Right atrium auricular region (tissue), 2 donors: ENCODE measurements at regions not wholly inside any gene's neighbourhood (a gene's known extent, or its start where the extent isn't known, plus 50 kb on each side); places are given as distances from the start of the nearest gene placed in this dataset.

Experiments used
- DNase-seq: peaks from one replicate; pipeline ENCODE4 v3.0.0-alpha.2; 2019; ENCODE audit warnings: low spot score
- H3K27ac ChIP-seq, 2 donors: fragments of 200-600 bp; sonication (generic); 1 replicate in 1 of 2; 2 replicates in 1 of 2; pipeline ENCODE4 v1.5.1; 2016 to 2019
- H3K27me3 ChIP-seq, 2 donors: fragments of 200-600 bp; sonication (generic); one replicate each; pipeline versions ENCODE4 v1.5.1 to v1.6.0; 2017 to 2019
- H3K36me3 ChIP-seq: fragments of 200-600 bp; sonication (generic); one replicate; pipeline ENCODE4 v1.5.1; 2016
- H3K4me1 ChIP-seq, 2 donors: fragments of 200-600 bp; sonication (generic); one replicate each; pipeline versions ENCODE4 v1.5.1 to v1.6.0; 2017 to 2019
- H3K4me3 ChIP-seq, 2 donors: fragments of 200-600 bp; sonication (generic); 1 replicate in 1 of 2; 2 replicates in 1 of 2; pipeline ENCODE4 v1.5.1; 2017 to 2019; ENCODE audit warnings: mild to moderate bottlenecking in 1 of 2, moderate library complexity in 1 of 2
- H3K9me3 ChIP-seq, 2 donors: fragments of 200-600 bp; sonication (generic); one replicate each; pipeline ENCODE4 v1.5.1; 2019
- CTCF ChIP-seq, 2 donors: fragments of 200-600 bp; sonication (generic); IDR thresholded peaks; one replicate each; pipeline ENCODE4 v1.5.1; 2019; ENCODE audit warnings: antibody characterized with exemption in 2 of 2

GRCh38 chr3:193793123-193793522, 200.1 kb downstream of the OPA1 start:
- H3K27ac ChIP-seq, result no peak overlapping the region
- no peaks in the 10 kb centered on the region for H3K36me3 ChIP-seq
- peaks cover 0 to 9% of the 10 kb centered on the region in 2 donors for H3K4me1 ChIP-seq
- H3K4me3 ChIP-seq, result no peak overlapping the region
- H3K9me3 ChIP-seq, result no peaks in the 10 kb centered on the region
- DNase-seq, result no peak
- no peak for TF ChIP-seq CTCF (IDR thresholded peaks at IDR 0.05)
- no peaks in the 10 kb centered on the region for H3K27me3 ChIP-seq

GRCh38 chr3:193794002-193794881, 201.2 kb downstream of the OPA1 start:
- Histone ChIP-seq H3K36me3 (no peaks in the 10 kb centered on the region), H3K4me1 (no peaks in the 10 kb centered on the region)
- DNase-seq, result no peak

GRCh38 chr3:193795062-193795690, 202.2 kb downstream of the OPA1 start:
- no peaks in the 10 kb centered on the region for H3K27me3 ChIP-seq
- TF ChIP-seq CTCF (IDR thresholded peaks at IDR 0.05), result no peak

More at GRCh38 chr3:193794002-193794881, 201.2 kb downstream of the OPA1 start:
- no peak for TF ChIP-seq CTCF (IDR thresholded peaks at IDR 0.05)
- no peak overlapping the region for H3K27ac ChIP-seq
- H3K4me3 ChIP-seq, result no peak overlapping the region
- no peaks in the 10 kb centered on the region for H3K9me3 ChIP-seq
- no peaks in the 10 kb centered on the region for H3K27me3 ChIP-seq

GRCh38 chr3:193796089-193796488, 203.1 kb downstream of the OPA1 start:
- Histone ChIP-seq H3K27ac (no peak overlapping the region), H3K4me1 (no peaks in the 10 kb centered on the region), H3K36me3 (no peaks in the 10 kb centered on the region), H3K27me3 (no peaks in the 10 kb centered on the region), H3K9me3 (no peaks in the 10 kb centered on the region), H3K4me3 (no peak overlapping the region)
- no peak for DNase-seq
- no peak for TF ChIP-seq CTCF (IDR thresholded peaks at IDR 0.05)

More at GRCh38 chr3:193795062-193795690, 202.2 kb downstream of the OPA1 start:
- H3K36me3 ChIP-seq, result no peaks in the 10 kb centered on the region
- no peak overlapping the region for H3K4me3 ChIP-seq
- no peaks in the 10 kb centered on the region for H3K9me3 ChIP-seq
- no peak overlapping the region for H3K27ac ChIP-seq
- H3K4me1 ChIP-seq, result no peaks in the 10 kb centered on the region
- no peak for DNase-seq

- DNase-seq, result no peak
- Histone ChIP-seq H3K27ac (no peak overlapping the region), H3K9me3 (no peaks in the 10 kb centered on the region), H3K4me1 (no peaks in the 10 kb centered on the region), H3K4me3 (no peak overlapping the region), H3K27me3 (no peaks in the 10 kb centered on the region), H3K36me3 (no peaks in the 10 kb centered on the region)
- TF ChIP-seq CTCF (IDR thresholded peaks at IDR 0.05), result no peak
These were observed 204.6 kb downstream of the OPA1 start for GRCh38 chr3:193797566-193797965.
